GM19455 (cell line): ENCODE measurements at regions not wholly inside any gene's neighbourhood (a gene's known extent, or its start where the extent isn't known, plus 50 kb on each side); places are given as distances from the start of the nearest gene placed in this dataset.

Experiments used
- ATAC-seq: cut with Tn5 transposase; IDR thresholded peaks from one replicate; pipeline ENCODE4 v1.9.1; 2021; ENCODE audit not compliant: unreplicated experiment

DNA sequence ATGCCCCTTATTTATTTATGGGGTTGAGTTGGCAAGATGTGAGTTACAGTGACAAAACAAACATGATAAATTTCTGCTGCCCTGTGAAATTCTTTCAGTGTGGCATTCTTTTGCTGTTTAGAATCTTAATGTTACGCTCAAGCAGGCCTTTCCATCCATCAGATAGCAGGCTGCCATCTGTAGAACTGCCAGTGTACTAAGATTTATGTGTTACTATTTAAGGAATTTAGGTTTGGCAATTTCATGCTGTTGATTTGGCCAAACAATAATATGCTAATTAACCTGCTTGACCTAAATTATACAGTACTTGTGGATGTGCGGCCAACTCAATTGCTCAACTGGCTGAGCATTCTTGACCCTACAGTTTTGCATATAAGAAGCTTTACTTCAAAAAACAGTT, 477.7 kb upstream of the TPK1 start:
- ATAC-seq, result no peak

- ATAC-seq, result no peak
These were observed 457.9 kb upstream of the TPK1 start for GRCh38 chr7:145293754-145294153.

DNA sequence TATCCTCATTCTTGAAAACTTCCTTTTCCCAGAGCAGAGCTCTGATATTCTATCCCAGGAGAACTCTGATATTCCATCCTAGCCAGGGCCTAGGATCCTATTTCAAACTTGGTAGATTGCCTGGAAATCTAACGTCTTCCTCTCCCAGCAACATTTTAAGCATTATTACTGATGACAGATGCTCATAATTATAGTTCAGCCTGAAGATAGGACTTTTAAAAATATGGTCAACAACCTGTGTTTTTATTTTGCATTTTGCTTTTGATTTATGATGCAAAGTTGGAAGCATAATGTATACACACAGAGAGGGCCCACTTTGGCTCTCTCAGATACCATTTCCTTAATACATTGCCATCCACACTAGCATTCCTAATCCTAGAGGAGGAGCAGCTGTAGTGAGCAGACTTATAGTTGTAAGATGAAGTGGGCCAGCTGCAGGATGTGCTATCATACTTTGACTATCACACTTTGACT, 457.4 kb upstream of the TPK1 start:
- no peak for ATAC-seq

- ATAC-seq, result no peak
These were observed 453.5 kb upstream of the TPK1 start for GRCh38 chr7:145289384-145289783.

DNA sequence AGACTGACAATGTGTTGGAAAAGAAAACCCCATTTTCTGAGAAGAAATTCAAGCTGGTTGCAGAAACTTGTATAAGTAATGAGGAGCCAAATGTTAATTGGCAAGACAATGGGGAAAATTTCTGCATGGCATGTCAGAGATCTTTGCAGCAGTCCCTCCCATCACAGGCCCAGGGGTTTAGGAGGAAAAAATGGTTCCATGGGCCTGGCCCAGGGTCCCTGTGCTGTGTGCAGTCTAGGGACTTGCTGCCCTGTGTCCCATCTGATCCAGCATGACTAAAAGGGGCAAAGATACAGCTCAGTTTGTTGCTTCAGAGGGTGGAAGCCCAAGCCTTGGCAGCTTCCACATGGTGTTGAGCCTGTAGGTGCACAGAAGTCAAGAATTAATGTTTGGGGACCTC, 440.3 kb upstream of the TPK1 start:
- no peak for ATAC-seq

DNA sequence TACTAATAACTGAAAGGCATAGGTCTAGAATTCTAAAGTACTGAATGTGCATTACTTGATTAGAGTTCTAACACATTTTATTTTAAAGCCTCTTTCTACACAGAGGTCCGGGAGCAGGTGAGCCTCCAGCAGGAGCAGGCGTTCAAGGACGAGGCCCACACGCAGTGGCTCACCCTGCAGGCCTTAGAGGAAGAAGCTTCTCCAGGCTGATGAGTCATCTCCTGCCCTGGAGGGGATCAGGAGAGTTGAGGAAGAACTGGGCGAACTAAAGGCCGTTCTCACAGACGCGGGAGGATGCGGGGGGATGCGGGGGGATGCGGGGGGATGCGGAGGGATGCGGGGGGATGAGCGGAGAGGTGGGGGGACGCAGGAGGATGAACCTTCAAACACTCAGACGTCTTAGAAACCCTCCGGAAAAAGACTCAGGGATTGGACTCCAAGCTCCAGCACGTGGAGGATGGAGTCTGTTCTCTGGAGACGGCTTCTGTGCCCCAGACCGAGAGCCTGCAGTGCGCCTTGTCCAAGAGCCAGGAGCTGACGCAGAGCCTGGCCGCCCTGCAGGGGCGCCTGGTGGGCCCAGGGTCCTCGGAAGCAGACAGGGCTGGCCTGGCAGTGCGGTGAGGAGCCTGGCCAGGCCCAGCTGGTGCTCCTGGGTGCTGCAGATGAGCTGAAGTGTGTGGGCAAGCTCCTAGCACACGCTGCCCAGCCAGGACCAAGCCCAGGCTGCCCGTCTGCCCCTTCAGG, 433.7 kb upstream of the TPK1 start:
- ATAC-seq, result no peak

DNA sequence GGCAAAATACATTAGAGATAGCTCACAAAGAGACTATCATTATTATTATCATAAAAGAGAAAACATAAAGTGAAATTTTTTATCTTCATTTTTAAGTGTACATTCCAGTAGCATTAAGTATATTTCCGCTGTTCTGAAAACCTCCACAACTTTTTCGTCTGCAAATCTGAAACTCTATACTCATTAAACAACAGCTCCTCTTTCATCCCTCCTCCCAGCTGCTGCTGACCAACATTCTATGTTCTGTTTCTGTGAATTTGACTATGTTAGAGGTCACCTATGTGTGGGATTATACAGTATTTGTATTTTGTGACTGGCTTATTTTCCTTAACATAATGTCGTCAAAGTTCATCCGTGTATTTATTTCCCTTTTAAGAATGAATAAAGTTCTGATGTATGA, 429.3 kb upstream of the TPK1 start:
- ATAC-seq, result no peak

GRCh38 chr7:145263886-145264285, 428.0 kb upstream of the TPK1 start:
- ATAC-seq, result peak; percentile 65

DNA sequence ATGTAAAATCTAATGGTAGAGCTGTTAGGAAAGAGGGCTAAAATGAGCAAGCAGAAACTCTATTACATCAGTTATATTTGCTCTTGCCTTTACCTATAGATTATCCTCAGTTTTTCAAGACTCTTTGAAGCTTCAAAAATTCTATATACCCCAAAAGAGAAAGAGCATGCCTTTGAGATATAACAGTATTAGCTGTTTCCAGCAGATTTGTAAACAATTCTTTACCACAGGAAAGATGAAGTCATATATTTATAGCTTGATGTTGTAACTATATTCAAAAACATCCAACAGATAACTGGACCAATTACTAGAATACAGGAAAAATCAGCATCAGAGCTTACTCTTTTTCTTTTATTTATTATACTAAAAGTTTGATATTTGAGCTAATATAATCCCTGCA, 416.2 kb upstream of the TPK1 start:
- no peak for ATAC-seq

DNA sequence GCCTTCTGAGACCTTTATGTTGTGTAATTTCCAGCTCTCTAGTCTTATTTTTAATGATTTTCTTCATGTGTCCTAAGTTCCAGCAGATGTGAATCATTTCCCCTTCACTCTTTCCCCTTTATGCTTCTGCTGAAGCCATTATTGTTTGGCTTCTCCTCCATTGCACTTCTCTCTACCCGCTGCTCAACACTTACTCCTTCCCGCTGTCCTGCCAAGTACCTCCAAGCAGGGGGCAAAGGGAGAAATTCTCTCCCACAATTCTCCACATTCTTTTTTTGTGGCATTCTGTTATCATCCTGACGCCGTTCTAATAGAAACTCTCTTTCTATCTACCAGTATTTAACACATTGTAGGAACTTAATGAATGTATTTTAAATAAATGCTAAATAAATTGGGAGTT, 388.9 kb upstream of the TPK1 start:
- no peak for ATAC-seq

- no peak for ATAC-seq
These were observed 383.6 kb upstream of the TPK1 start for GRCh38 chr7:145219461-145219860.

- no peak for ATAC-seq
These were observed 381.0 kb upstream of the TPK1 start for GRCh38 chr7:145216866-145217265.

- ATAC-seq, result no peak
These were observed 376.2 kb upstream of the TPK1 start for GRCh38 chr7:145212050-145212449.

- no peak for ATAC-seq
These were observed 375.4 kb upstream of the TPK1 start for GRCh38 chr7:145211211-145211610.

GRCh38 chr7:145193951-145194350, 358.1 kb upstream of the TPK1 start:
- ATAC-seq, result no peak

- no peak for ATAC-seq
These were observed 349.1 kb upstream of the TPK1 start for GRCh38 chr7:145184956-145185355.

GRCh38 chr7:145183069-145183468, 347.2 kb upstream of the TPK1 start:
- ATAC-seq, result no peak

DNA sequence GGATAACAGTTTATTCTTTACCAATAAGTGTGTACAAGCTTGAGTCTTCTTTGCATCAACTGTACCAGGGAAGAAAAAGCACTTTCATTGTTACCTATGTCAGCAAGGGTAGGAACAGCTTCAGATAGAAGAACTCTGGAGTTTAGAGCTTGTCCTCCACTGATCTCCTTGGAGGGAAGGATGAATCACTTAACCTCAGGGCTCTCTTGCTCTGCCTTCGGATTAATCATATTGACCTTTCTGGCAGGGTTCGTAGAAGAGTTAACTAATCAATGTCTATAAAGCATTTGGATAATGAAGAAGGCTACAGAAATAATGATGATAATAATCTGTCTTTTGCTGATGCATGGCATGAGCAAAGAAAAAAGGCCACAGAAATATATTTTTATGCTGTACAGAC, 339.5 kb upstream of the TPK1 start:
- no peak for ATAC-seq

DNA sequence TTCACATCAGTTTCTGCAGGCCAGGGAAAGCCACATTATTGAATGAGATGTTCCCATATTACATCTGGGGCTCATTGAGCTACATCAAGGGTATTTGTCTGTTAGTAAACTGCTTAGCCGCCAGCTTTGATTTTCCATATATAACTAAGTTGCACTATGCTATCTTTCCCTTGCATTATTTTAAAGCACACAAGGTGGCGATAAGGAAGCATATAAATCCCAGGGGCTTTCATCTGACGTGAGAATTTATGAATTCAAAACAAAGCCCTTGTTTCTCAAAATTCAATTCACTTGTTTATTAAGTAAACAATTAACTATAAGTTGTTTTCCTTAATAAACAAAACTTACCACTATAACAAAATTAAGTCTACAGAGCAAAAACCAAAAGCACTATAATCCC, 334.1 kb upstream of the TPK1 start:
- no peak for ATAC-seq

DNA sequence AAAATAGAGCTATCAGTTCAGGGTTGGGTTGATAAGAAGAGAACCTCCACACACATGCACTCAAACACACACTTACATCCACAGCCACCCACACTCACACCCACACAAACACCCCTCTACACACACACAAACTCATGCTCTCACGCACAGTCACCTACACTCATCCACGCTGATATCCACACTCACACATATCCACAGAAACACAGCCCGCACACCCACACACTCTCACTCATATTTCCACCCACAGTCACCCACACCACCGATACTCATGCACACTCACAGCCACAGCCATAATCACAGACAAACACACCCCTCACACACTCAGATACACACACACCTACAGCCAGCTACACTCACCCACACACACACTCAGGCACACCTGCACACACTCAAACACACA, 333.0 kb upstream of the TPK1 start:
- ATAC-seq, result no peak

DNA sequence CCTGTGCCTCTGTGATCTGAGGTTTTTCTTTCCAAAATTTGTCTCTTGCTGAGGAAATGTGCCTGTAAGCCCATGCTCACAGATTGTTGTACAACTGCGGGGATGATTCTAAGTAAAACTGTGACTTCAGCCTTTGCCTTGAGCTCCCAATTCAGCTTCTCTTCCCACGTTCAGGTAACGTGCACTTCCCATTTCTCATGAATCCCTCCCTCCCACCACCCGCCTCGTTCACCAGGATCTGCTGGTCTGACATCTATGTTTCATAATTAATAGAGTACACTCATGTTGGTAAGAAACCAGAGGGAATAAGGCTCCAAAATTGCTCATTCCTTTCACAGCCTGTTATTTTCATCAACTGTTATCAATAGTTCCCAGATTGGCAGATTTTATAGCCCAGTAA, 332.6 kb upstream of the TPK1 start:
- no peak for ATAC-seq

GRCh38 chr7:145156834-145157233, 321.0 kb upstream of the TPK1 start:
- no peak for ATAC-seq

DNA sequence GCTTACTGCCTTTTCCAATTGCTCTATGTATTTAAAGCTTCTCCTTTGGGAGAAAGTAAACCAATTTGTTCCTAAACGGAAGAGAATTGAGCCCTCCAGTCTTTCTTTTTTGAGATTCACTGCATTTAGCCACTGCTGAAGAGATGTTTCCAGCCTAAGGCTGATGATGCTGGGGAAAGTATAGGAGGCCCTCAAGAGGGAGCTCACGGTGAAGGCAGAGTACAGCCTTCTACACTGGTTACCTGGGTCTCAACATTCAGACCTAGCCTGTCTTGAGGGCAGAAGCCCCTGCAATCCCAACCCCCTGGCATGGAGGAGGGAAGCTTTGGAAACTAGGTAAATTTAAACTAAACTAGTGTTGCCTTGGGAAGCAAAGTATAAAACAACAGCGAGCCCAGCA, 316.7 kb upstream of the TPK1 start:
- no peak for ATAC-seq
